ENCODE measurements at regions not wholly inside any gene's neighbourhood (a gene's known extent, or its start where the extent isn't known, plus 50 kb on each side); places are given as distances from the start of the nearest gene placed in this dataset.

- TF ChIP-seq CTCF (IDR thresholded peaks at IDR 0.05; ENCODE audit: insufficient read depth, low read length) (no peak), GABPA (IDR thresholded peaks at IDR 0.05; ENCODE audit: low read depth) (no peak), SPI1 (IDR thresholded peaks at IDR 0.05; ENCODE audit: borderline replicate concordance, low read depth) (no peak), POLR2AphosphoS5 (IDR thresholded peaks at IDR 0.05; ENCODE audit: low read depth) (no peak), REST (IDR thresholded peaks at IDR 0.05; ENCODE audit: insufficient replicate concordance, low read depth) (no peak)
- Histone ChIP-seq H3K27me3 (ENCODE audit: insufficient read depth, poor library complexity, severe bottlenecking) (no peaks in the 10 kb centered on the region), H3K4me3 (replicated peaks; ENCODE audit: insufficient read depth, low read length) (no peak overlapping the region), H3K27ac (replicated peaks) (no peak overlapping the region)
- DNase-seq (ENCODE audit: low read depth in 1 of 2, low spot score in 1 of 2): no peak
Measured at GRCh38 chr12:128004383-128004938, 262.5 kb upstream of the TMEM132C start.

GRCh38 chr12:128007250-128007649 is 259.7 kb upstream of the TMEM132C start:
- no peak for DNase-seq (ENCODE audit: low read depth in 1 of 2, low spot score in 1 of 2)
- no peak overlapping the region for H3K27ac ChIP-seq (replicated peaks)
- TF ChIP-seq SPI1 (IDR thresholded peaks at IDR 0.05; ENCODE audit: borderline replicate concordance, low read depth) (no peak), POLR2AphosphoS5 (IDR thresholded peaks at IDR 0.05; ENCODE audit: low read depth) (no peak), REST (IDR thresholded peaks at IDR 0.05; ENCODE audit: insufficient replicate concordance, low read depth) (no peak), CTCF (IDR thresholded peaks at IDR 0.05; ENCODE audit: insufficient read depth, low read length) (no peak), GABPA (IDR thresholded peaks at IDR 0.05; ENCODE audit: low read depth) (no peak)
- no peak overlapping the region for H3K4me3 ChIP-seq (replicated peaks; ENCODE audit: insufficient read depth, low read length)
- H3K27me3 ChIP-seq (ENCODE audit: insufficient read depth, poor library complexity, severe bottlenecking): no peaks in the 10 kb centered on the region

GRCh38 chr12:128008341-128008740 is 258.6 kb upstream of the TMEM132C start:
- H3K27me3 ChIP-seq (ENCODE audit: insufficient read depth, poor library complexity, severe bottlenecking): no peaks in the 10 kb centered on the region
- DNase-seq (ENCODE audit: low read depth in 1 of 2, low spot score in 1 of 2): no peak
- H3K27ac ChIP-seq (replicated peaks): no peak overlapping the region
- H3K4me3 ChIP-seq (replicated peaks; ENCODE audit: insufficient read depth, low read length): no peak overlapping the region
- TF ChIP-seq SPI1 (IDR thresholded peaks at IDR 0.05; ENCODE audit: borderline replicate concordance, low read depth) (no peak), CTCF (IDR thresholded peaks at IDR 0.05; ENCODE audit: insufficient read depth, low read length) (no peak), POLR2AphosphoS5 (IDR thresholded peaks at IDR 0.05; ENCODE audit: low read depth) (no peak), GABPA (IDR thresholded peaks at IDR 0.05; ENCODE audit: low read depth) (no peak), REST (IDR thresholded peaks at IDR 0.05; ENCODE audit: insufficient replicate concordance, low read depth) (no peak)

Measured in HL-60 (cell line).